ENCODE measurements at regions not wholly inside any gene's neighbourhood (a gene's known extent, or its start where the extent isn't known, plus 50 kb on each side); places are given as distances from the start of the nearest gene placed in this dataset.

DNA sequence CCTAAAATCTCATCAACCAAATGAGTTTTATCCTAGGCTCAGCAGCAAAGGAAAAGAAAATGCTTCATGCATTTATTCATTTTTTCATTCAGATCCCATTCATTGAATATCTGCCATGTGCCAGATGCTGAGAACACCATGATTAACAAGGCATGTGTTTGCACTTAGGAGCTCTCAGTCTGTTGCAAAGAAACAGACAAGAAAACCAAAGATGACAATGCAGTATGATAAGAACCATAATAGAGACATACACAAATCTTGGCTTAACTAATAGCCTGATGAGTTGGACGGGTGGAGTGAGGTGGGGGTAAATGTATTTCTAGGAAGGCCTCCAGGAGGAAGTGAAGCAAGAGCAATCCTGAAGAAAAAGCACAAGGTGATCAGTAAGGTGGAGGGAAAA is 177.8 kb upstream of the SCN7A start:
- no peak overlapping the region for H3K27ac ChIP-seq (ENCODE audit: low read depth, low read length, poor library complexity, severe bottlenecking)
- H3K4me3 ChIP-seq (ENCODE audit: low read depth, low read length, poor library complexity, severe bottlenecking), result no peak overlapping the region
- DNase-seq (ENCODE audit: low spot score), result peak; percentile 34
- H3K36me3 ChIP-seq (ENCODE audit: insufficient read depth, low read length, poor library complexity, severe bottlenecking), result no peaks in the 10 kb centered on the region
- TF ChIP-seq EZH2 (IDR thresholded peaks at IDR 0.05; ENCODE audit: borderline replicate concordance, low read depth, low read length, poor library complexity, severe bottlenecking), result no peak
- TF ChIP-seq, protein P1, sequence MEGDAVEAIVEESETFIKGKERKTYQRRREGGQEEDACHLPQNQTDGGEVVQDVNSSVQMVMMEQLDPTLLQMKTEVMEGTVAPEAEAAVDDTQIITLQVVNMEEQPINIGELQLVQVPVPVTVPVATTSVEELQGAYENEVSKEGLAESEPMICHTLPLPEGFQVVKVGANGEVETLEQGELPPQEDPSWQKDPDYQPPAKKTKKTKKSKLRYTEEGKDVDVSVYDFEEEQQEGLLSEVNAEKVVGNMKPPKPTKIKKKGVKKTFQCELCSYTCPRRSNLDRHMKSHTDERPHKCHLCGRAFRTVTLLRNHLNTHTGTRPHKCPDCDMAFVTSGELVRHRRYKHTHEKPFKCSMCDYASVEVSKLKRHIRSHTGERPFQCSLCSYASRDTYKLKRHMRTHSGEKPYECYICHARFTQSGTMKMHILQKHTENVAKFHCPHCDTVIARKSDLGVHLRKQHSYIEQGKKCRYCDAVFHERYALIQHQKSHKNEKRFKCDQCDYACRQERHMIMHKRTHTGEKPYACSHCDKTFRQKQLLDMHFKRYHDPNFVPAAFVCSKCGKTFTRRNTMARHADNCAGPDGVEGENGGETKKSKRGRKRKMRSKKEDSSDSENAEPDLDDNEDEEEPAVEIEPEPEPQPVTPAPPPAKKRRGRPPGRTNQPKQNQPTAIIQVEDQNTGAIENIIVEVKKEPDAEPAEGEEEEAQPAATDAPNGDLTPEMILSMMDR (conservative IDR thresholded peaks at IDR 0.05; ENCODE audit: low read depth, low read length), result no peak
- intact Hi-C loops (cut with micrococcal nuclease; ENCODE audit: unreplicated experiment), result no loop called here
- H3K9me3 ChIP-seq (ENCODE audit: low read depth, low read length, poor library complexity, severe bottlenecking), result no peaks in the 10 kb centered on the region
- no peaks in the 10 kb centered on the region for H3K27me3 ChIP-seq (replicated peaks; ENCODE audit: insufficient read depth, low read depth, low read length, poor library complexity)
- BruUV-seq (replicated peaks), result no TSS peak
- H3K4me1 ChIP-seq (ENCODE audit: insufficient read depth, low read length, poor library complexity, severe bottlenecking), result peaks cover 14% of the 10 kb centered on the region
- POLR2A ChIA-PET (ENCODE audit: low non-redundant PET), result no interaction called here
- CTCF ChIA-PET, result no interaction called here

DNA sequence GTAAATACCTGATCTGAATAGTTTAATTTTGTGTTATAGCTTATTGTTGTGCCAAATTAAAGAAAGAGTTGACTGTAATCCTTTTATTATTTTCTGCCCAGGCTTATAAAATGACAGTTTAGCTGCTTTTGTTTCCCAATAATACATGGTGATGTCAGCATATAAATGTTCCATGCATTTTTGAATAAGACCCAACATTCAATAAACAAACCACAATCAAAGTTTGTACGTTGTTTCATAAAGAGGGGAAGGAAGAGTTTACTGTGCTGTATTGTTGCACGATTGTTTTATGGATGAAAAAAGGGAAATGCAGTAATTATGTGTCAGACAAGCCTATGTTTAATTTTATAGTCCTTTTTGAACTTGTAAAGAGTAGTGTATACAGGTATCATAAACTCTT is 177.2 kb upstream of the SCN7A start:
- H3K9me3 ChIP-seq (ENCODE audit: low read depth, low read length, poor library complexity, severe bottlenecking), result no peaks in the 10 kb centered on the region
- DNase-seq (ENCODE audit: low spot score), result peak; percentile 8
- ChIA-PET CTCF (no interaction called here), POLR2A (ENCODE audit: low non-redundant PET) (no interaction called here)
- TF ChIP-seq, protein P1 (conservative IDR thresholded peaks at IDR 0.05; ENCODE audit: low read depth, low read length), result no peak
- TF ChIP-seq EZH2 (IDR thresholded peaks at IDR 0.05; ENCODE audit: borderline replicate concordance, low read depth, low read length, poor library complexity, severe bottlenecking), result no peak
- H3K4me1 ChIP-seq (ENCODE audit: insufficient read depth, low read length, poor library complexity, severe bottlenecking), result peaks cover 14% of the 10 kb centered on the region
- no peak overlapping the region for H3K4me3 ChIP-seq (ENCODE audit: low read depth, low read length, poor library complexity, severe bottlenecking)
- intact Hi-C loops (cut with micrococcal nuclease; ENCODE audit: unreplicated experiment), result no loop called here
- no peaks in the 10 kb centered on the region for H3K27me3 ChIP-seq (replicated peaks; ENCODE audit: insufficient read depth, low read depth, low read length, poor library complexity)
- H3K27ac ChIP-seq (ENCODE audit: low read depth, low read length, poor library complexity, severe bottlenecking), result no peak overlapping the region
- no peaks in the 10 kb centered on the region for H3K36me3 ChIP-seq (ENCODE audit: insufficient read depth, low read length, poor library complexity, severe bottlenecking)
- no TSS peak for BruUV-seq (replicated peaks)

DNA sequence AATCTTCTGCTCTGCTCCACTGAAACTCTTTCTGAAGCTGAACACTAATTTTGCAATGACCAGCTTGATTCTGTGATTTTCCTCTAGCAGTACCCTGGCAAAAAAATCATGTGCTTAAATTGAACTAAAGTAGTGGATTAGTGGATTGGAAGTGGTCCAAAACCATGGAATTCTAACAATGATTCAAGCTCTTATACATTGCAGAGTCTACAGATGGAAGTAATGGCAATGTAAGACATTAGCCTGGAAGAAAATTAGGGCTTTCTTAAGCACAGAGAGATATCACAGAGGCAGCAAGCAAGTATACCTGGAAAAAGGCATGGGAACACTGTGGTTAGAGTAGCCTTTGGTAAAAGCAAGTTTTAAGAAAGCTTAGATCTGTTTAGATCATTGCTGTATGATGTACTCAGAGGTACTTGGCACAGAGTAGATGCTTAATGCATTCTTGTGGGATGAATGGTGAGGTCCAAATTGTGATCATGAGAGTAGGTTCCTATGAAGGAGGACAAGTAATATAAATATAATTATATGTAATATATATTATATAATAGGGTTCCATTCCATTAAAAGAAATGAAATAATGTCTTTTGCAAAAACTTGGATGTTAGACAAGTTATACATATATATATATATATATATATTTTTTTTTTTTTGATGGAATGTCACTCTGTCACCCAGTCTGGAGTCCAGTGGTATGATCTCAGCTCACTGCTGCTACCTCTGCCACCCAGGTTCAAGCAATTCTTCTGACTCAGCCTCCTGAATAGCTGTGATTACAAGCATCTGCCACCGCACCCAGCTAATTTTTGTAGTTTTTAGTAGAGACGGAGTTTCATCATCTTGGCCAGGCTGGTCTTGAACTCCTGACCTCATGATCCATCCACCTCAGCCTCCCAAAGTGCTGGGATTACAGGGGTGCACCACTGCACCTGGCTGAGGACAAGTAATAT is 172.2 kb upstream of the SCN7A start:
- ChIA-PET CTCF (no interaction called here), POLR2A (ENCODE audit: low non-redundant PET) (no interaction called here)
- Histone ChIP-seq H3K9me3 (ENCODE audit: low read depth, low read length, poor library complexity, severe bottlenecking) (no peaks in the 10 kb centered on the region), H3K27me3 (replicated peaks; ENCODE audit: insufficient read depth, low read depth, low read length, poor library complexity) (no peaks in the 10 kb centered on the region), H3K4me1 (ENCODE audit: insufficient read depth, low read length, poor library complexity, severe bottlenecking) (peaks cover 11% of the 10 kb centered on the region), H3K27ac (ENCODE audit: low read depth, low read length, poor library complexity, severe bottlenecking) (no peak overlapping the region), H3K36me3 (ENCODE audit: insufficient read depth, low read length, poor library complexity, severe bottlenecking) (no peaks in the 10 kb centered on the region), H3K4me3 (ENCODE audit: low read depth, low read length, poor library complexity, severe bottlenecking) (no peak overlapping the region)
- intact Hi-C loops (cut with micrococcal nuclease; ENCODE audit: unreplicated experiment), result no loop called here
- peak; percentile 27 for DNase-seq (ENCODE audit: low spot score)
- no peak for TF ChIP-seq EZH2 (IDR thresholded peaks at IDR 0.05; ENCODE audit: borderline replicate concordance, low read depth, low read length, poor library complexity, severe bottlenecking)
- TF ChIP-seq, protein P1 (conservative IDR thresholded peaks at IDR 0.05; ENCODE audit: low read depth, low read length), result no peak
- no TSS peak for BruUV-seq (replicated peaks)
